ENCODE measurements at regions not wholly inside any gene's neighbourhood (a gene's known extent, or its start where the extent isn't known, plus 50 kb on each side); places are given as distances from the start of the nearest gene placed in this dataset.
"Not testable (repeated sequence)": the region's sequence is repeated elsewhere in the genome, so short reads cannot be mapped to it uniquely, and the experiment has no call there.

GRCh38 chr2:31664949-31665724 lies 84.4 kb upstream of the SRD5A2 start:
- no peaks in the 10 kb centered on the region for H3K4me1 ChIP-seq (replicated peaks)
- H3K4me3 ChIP-seq, result no peak overlapping the region
- DNase-seq (ENCODE audit: low read depth in 1 of 2, low spot score in 2 of 2), result no peak

DNA sequence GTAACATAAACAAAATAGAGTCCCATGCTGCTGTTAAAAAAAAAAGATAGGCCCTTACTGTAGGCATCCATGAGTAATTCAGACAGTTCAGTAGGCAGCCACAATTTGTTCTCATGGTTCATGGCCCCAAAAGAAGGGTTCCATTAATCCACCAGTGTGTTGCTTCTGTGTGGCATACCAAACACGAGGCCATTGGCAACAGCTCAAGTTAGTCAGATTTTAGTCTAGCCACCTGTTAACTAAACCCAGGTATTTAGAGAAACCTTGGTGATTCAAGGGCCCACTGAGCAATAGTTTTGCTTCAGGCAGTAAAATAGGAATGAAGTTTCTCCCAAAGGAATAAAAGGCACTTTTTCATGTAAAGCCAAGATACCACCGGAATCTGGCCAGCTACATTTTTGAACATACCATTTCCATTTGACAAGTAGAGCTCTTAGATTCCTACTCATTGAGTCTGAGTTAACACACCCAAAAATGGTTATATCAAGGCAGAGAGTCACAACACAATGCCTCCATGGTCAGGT lies 80.1 kb upstream of the SRD5A2 start:
- Histone ChIP-seq H3K4me1 (replicated peaks) (no peaks in the 10 kb centered on the region), H3K9me3 (replicated peaks) (no peaks in the 10 kb centered on the region; the same call in 1 of the 2 replicates), H3K36me3 (no peaks in the 10 kb centered on the region), H3K27ac (no peak overlapping the region), H3K27me3 (replicated peaks) (no peaks in the 10 kb centered on the region), H3K4me3 (no peak overlapping the region)
- DNase-seq (ENCODE audit: low read depth in 1 of 2, low spot score in 2 of 2), result no peak

More at GRCh38 chr2:31664949-31665724, 84.4 kb upstream of the SRD5A2 start:
- no peak overlapping the region for H3K27ac ChIP-seq
- no peaks in the 10 kb centered on the region for H3K27me3 ChIP-seq (replicated peaks)
- H3K36me3 ChIP-seq, result no peaks in the 10 kb centered on the region
- H3K9me3 ChIP-seq (replicated peaks), result no peaks in the 10 kb centered on the region

GRCh38 chr2:31660165-31660564 lies 79.4 kb upstream of the SRD5A2 start:
- H3K36me3 ChIP-seq, result no peaks in the 10 kb centered on the region
- no peak overlapping the region for H3K27ac ChIP-seq
- no peak overlapping the region for H3K4me3 ChIP-seq
- DNase-seq (ENCODE audit: low read depth in 1 of 2, low spot score in 2 of 2), result no peak
- H3K9me3 ChIP-seq (replicated peaks), result no peaks in the 10 kb centered on the region; the same call in 1 of the 2 replicates
- H3K27me3 ChIP-seq (replicated peaks), result no peaks in the 10 kb centered on the region
- no peaks in the 10 kb centered on the region for H3K4me1 ChIP-seq (replicated peaks)

- no peak overlapping the region for H3K27ac ChIP-seq
- no peak for DNase-seq (ENCODE audit: low read depth in 1 of 2, low spot score in 2 of 2)
- H3K4me3 ChIP-seq, result no peak overlapping the region
- H3K27me3 ChIP-seq (replicated peaks), result 0 out of 2 replicates have a peak, but pooled peaks cover 3% of the 10 kb centered on the region
- H3K9me3 ChIP-seq (replicated peaks), result no peaks in the 10 kb centered on the region
- H3K36me3 ChIP-seq, result no peaks in the 10 kb centered on the region
- no peaks in the 10 kb centered on the region for H3K4me1 ChIP-seq (replicated peaks)
Observed at GRCh38 chr2:31654241-31654640, 73.5 kb upstream of the SRD5A2 start.

- Histone ChIP-seq H3K9me3 (replicated peaks) (no peaks in the 10 kb centered on the region), H3K27ac (no peak overlapping the region)
- no peak for DNase-seq (ENCODE audit: low read depth in 1 of 2, low spot score in 2 of 2)
Observed at GRCh38 chr2:31651736-31652135, 71.0 kb upstream of the SRD5A2 start.

DNA sequence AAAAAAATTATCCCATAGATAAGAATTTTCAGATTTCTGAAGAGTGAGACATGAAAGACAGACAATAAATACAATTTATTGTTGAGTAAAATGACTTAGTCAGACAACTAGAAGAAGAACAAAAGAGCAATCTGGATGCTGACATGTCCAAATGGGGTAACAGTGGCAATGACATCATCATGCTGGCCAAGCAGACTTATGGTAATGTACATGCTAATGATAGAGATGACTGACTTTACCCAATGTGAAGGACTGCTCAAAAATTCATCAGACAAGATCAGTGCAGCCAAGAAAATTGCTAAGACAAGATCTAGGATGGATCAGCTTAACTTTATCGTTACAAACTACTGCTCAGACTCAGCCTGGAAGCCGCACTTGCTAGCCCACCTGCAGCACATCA lies 70.5 kb upstream of the SRD5A2 start:
- H3K27me3 ChIP-seq (replicated peaks), result 0 out of 2 replicates have a peak, but pooled peaks cover 3% of the 10 kb centered on the region
- no peak overlapping the region for H3K27ac ChIP-seq
- no peaks in the 10 kb centered on the region for H3K36me3 ChIP-seq
- H3K4me3 ChIP-seq, result no peak overlapping the region
- DNase-seq (ENCODE audit: low read depth in 1 of 2, low spot score in 2 of 2), result no peak
- H3K9me3 ChIP-seq (replicated peaks), result no peaks in the 10 kb centered on the region
- H3K4me1 ChIP-seq (replicated peaks), result no peaks in the 10 kb centered on the region

More at GRCh38 chr2:31651736-31652135, 71.0 kb upstream of the SRD5A2 start:
- 0 out of 2 replicates have a peak, but pooled peaks cover 3% of the 10 kb centered on the region for H3K27me3 ChIP-seq (replicated peaks)
- H3K36me3 ChIP-seq, result no peaks in the 10 kb centered on the region
- no peaks in the 10 kb centered on the region for H3K4me1 ChIP-seq (replicated peaks)
- no peak overlapping the region for H3K4me3 ChIP-seq

DNA sequence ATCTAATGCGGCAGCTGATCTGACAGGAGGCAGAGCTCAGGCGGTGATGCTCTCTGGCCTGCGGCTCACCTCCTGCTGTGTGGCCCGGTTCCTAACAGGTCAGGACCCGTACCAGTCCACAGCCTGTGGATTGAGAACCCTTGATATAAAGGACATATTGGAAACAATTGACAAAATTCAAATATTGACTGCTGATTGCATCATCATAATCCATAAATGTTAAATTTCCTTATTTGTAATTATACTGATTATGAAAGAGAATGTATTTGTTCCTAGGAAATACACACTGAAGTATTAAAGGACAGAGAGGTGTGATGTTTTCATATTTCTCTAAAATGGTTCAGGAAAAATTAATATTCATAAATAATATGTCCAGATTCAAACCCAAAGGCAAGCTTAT lies 63.8 kb upstream of the SRD5A2 start:
- Histone ChIP-seq H3K4me3 (no peak overlapping the region), H3K27ac (no peak overlapping the region), H3K4me1 (replicated peaks) (no peaks in the 10 kb centered on the region), H3K36me3 (no peaks in the 10 kb centered on the region), H3K27me3 (replicated peaks) (no peaks in the 10 kb centered on the region), H3K9me3 (replicated peaks) (no peaks in the 10 kb centered on the region)
- no peak for DNase-seq (ENCODE audit: low read depth in 1 of 2, low spot score in 2 of 2)

DNA sequence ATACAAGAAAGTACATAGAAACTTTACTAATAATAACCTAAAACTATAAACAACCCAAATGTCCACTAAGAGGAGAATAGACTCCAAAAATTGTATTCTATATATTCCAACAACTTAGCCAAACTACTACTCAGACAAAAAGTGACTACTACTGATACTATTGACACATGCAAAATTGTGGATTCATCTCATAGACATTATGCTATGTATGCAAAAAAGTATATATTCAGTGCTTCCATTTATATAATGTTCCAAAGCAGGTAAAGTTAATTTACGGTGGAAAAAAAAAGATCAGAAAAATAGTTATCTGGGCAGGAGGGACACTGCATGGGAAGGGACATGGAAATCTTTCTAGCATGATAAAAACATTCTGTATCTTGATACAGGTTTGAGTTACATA lies 62.0 kb upstream of the SRD5A2 start:
- Histone ChIP-seq H3K27ac (no peak overlapping the region), H3K4me1 (replicated peaks) (no peaks in the 10 kb centered on the region), H3K36me3 (no peaks in the 10 kb centered on the region), H3K4me3 (no peak overlapping the region), H3K27me3 (replicated peaks) (no peaks in the 10 kb centered on the region), H3K9me3 (replicated peaks) (no peaks in the 10 kb centered on the region)
- no peak for DNase-seq (ENCODE audit: low read depth in 1 of 2, low spot score in 2 of 2)

DNA sequence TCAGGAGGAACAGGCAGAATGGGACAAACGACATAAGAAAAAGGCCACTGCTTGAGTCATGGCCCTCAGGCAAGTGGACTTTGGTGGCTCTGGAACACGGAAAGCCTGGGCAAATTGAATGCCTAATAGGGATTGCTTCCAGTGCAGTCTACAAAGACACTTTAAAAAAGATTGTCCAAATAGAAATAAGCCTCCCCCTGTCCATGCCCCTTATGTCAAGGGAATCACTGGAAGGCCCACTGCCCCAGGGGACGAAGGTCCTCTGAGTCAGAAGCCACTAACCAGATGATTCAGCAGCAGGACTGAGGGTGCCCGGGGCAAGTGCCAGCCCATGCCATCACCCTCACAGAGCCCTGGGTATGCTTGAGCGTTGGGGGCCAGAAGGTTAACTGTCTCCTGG lies 51.5 kb upstream of the SRD5A2 start:
- not testable (repeated sequence) for H3K27me3 ChIP-seq (replicated peaks); H3K27ac ChIP-seq; H3K4me3 ChIP-seq; DNase-seq (ENCODE audit: low read depth in 1 of 2, low spot score in 2 of 2); H3K36me3 ChIP-seq; H3K4me1 ChIP-seq (replicated peaks); H3K9me3 ChIP-seq (replicated peaks)

Measured in SJSA1 (cell line).